Activated naive CD4-positive, alpha-beta T cell treated with anti-CD3 and anti-CD28 coated beads for 36 hours (primary cell): ENCODE measurements at regions not wholly inside any gene's neighbourhood (a gene's known extent, or its start where the extent isn't known, plus 50 kb on each side); places are given as distances from the start of the nearest gene placed in this dataset.

Experiments used
- CTCF ChIA-PET: fragments of 350-600 bp; sonication (Branson Sonifier 250); formaldehyde crosslinking; loops from one replicate; lab custom pipeline; 2021; ENCODE audit warnings: antibody characterized with exemption; lab: Charles Lee
- DNase-seq: peaks from one replicate; pipeline ENCODE4 v3.0.0-alpha.2; 2020
- H3K27ac Mint-ChIP-seq: one replicate; pipeline ENCODE4 v1.8.0; 2021; ENCODE audit warnings: mild to moderate bottlenecking, mixed read lengths
- H3K27me3 Mint-ChIP-seq: one replicate; pipeline ENCODE4 v1.8.0; 2021; ENCODE audit warnings: low read depth, mixed read lengths
- H3K36me3 Mint-ChIP-seq: one replicate; pipeline ENCODE4 v1.8.0; 2021; ENCODE audit warnings: low read depth, mixed read lengths
- H3K4me1 Mint-ChIP-seq: one replicate; pipeline ENCODE4 v1.8.0; 2021; ENCODE audit warnings: low read depth, mixed read lengths
- H3K4me3 Mint-ChIP-seq: one replicate; pipeline ENCODE4 v1.8.0; 2021; ENCODE audit warnings: mild to moderate bottlenecking, moderate library complexity, mixed read lengths
- H3K9me3 Mint-ChIP-seq: one replicate; pipeline ENCODE4 v1.8.0; 2021; ENCODE audit warnings: mixed read lengths
- intact Hi-C: fragments of 100-400 bp; cut with micrococcal nuclease; formaldehyde crosslinking; loops from one replicate; pipeline ENCODE4 v1.15.1; 2023

DNA sequence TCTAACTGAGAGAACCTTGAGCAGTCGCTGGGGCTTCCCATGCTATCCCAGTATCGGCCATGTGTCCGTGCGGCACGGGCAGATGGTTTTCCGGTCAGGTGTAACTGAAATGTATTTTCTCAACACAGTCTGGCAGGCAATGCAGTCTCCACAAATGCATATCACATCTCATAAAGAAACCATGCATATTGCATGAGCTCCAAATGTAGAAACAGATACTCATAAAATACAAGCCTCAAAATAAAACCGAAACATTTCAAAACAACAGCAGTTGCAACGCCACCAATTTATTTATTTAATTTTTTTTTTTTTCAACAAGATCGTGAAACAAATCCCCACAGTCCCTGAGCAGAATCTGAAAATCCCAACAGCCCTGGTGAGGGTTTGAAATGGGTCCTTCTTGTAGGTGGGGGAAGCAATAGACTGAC lies 299.4 kb downstream of the LPIN1 start:
- intact Hi-C loops = loop anchor here (2.0 kb wide), 2 partner anchors 67 to 183 kb away; no protein-coding TSS in a partner anchor
- Mint-ChIP-seq H3K36me3 (no peaks in the 10 kb centered on the region), H3K4me3 (no peak overlapping the region), H3K4me1 (peaks cover 60% of the 10 kb centered on the region), H3K27me3 (no peaks in the 10 kb centered on the region), H3K27ac (no peak overlapping the region), H3K9me3 (peaks cover 2% of the 10 kb centered on the region)
- CTCF ChIA-PET = no interaction called here
- no peak for DNase-seq

DNA sequence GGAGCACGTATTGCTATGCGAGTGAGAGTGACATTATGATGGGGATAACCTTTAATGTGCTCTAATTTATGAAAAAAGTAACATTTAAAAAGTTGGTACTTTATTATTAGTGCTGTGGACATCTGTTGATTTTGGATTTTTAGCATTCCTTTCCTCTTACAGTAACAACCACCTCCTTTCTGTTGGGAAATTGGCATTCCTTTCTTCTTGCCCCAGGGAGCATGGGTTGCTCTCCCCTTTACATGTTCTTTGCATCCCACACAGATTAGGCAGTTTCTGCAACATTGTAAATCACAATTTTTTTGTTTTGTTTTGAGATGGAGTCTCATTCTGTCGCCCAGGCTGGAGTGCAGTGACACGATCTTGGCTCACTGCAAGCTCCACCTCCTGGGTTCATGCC lies 300.2 kb downstream of the LPIN1 start:
- DNase-seq = no peak
- H3K4me1 Mint-ChIP-seq = peaks cover 60% of the 10 kb centered on the region
- H3K36me3 Mint-ChIP-seq = no peaks in the 10 kb centered on the region
- no peaks in the 10 kb centered on the region for H3K9me3 Mint-ChIP-seq
- intact Hi-C loops = loop anchor here (2.0 kb wide), 1 partner anchor 66 kb away; no protein-coding TSS in a partner anchor
- no peak overlapping the region for H3K27ac Mint-ChIP-seq
- H3K4me3 Mint-ChIP-seq = no peak overlapping the region
- CTCF ChIA-PET = no interaction called here
- H3K27me3 Mint-ChIP-seq = no peaks in the 10 kb centered on the region

- CTCF ChIA-PET = interaction anchor here (0.9 kb wide), 1 partner anchor 184 kb away, joined by 3 read pairs; no protein-coding TSS in a partner anchor
- Mint-ChIP-seq H3K4me1 (peaks cover 53% of the 10 kb centered on the region), H3K27me3 (no peaks in the 10 kb centered on the region)
Observed at GRCh38 chr2:12047761-12048160, 301.3 kb downstream of the LPIN1 start.

GRCh38 chr2:12048550-12048949 lies 302.1 kb downstream of the LPIN1 start:
- no peaks in the 10 kb centered on the region for H3K36me3 Mint-ChIP-seq
- DNase-seq = peak; percentile 14
- H3K27me3 Mint-ChIP-seq = no peaks in the 10 kb centered on the region
- no peak overlapping the region for H3K4me3 Mint-ChIP-seq
- CTCF ChIA-PET = interaction anchor here (0.9 kb wide), 1 partner anchor 184 kb away, joined by 3 read pairs; no protein-coding TSS in a partner anchor
- H3K27ac Mint-ChIP-seq = no peak overlapping the region
- intact Hi-C loops = no loop called here
- H3K4me1 Mint-ChIP-seq = peaks cover 47% of the 10 kb centered on the region
- no peaks in the 10 kb centered on the region for H3K9me3 Mint-ChIP-seq

More at GRCh38 chr2:12047761-12048160, 301.3 kb downstream of the LPIN1 start:
- intact Hi-C loops = loop anchor here (2.0 kb wide), 1 partner anchor 65 kb away; no protein-coding TSS in a partner anchor
- no peak overlapping the region for H3K27ac Mint-ChIP-seq
- no peaks in the 10 kb centered on the region for H3K36me3 Mint-ChIP-seq
- H3K4me3 Mint-ChIP-seq = no peak overlapping the region
- DNase-seq = no peak
- H3K9me3 Mint-ChIP-seq = no peaks in the 10 kb centered on the region

GRCh38 chr2:12050396-12050795 lies 304.0 kb downstream of the LPIN1 start:
- Mint-ChIP-seq H3K27me3 (no peaks in the 10 kb centered on the region), H3K36me3 (no peaks in the 10 kb centered on the region), H3K9me3 (peaks cover 7% of the 10 kb centered on the region), H3K4me3 (no peak overlapping the region), H3K4me1 (peaks cover 28% of the 10 kb centered on the region), H3K27ac (no peak overlapping the region)
- intact Hi-C loops = no loop called here
- peak; percentile 38 for DNase-seq
- CTCF ChIA-PET = no interaction called here

DNA sequence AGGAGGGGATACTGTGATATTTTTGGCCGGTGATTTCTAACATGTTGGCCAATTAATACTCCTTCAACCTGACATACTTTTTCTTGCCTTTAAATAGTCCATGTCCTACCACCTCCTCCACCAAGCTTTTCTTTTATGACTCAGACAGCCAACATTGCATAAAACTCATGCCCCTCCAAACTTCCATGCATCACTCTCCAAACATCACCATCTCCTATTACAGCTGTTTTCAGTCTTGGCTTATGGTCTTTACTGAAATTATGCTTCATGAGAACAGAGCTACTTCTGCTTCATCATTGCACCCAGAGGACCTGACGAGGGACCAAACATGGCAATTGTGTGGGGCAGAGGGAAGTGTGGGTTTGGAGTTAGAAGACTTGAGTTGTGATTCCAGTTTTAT lies 305.4 kb downstream of the LPIN1 start:
- no peak for DNase-seq
- no peaks in the 10 kb centered on the region for H3K27me3 Mint-ChIP-seq
- H3K27ac Mint-ChIP-seq = no peak overlapping the region
- no peak overlapping the region for H3K4me3 Mint-ChIP-seq
- peaks cover 7% of the 10 kb centered on the region for H3K9me3 Mint-ChIP-seq
- peaks cover 18% of the 10 kb centered on the region for H3K4me1 Mint-ChIP-seq
- CTCF ChIA-PET = no interaction called here
- intact Hi-C loops = no loop called here
- H3K36me3 Mint-ChIP-seq = no peaks in the 10 kb centered on the region

- Mint-ChIP-seq H3K4me1 (peaks cover 19% of the 10 kb centered on the region), H3K9me3 (peaks cover 7% of the 10 kb centered on the region), H3K27me3 (no peaks in the 10 kb centered on the region), H3K27ac (no peak overlapping the region), H3K4me3 (no peak overlapping the region), H3K36me3 (no peaks in the 10 kb centered on the region)
- intact Hi-C loops = no loop called here
- DNase-seq = no peak
- CTCF ChIA-PET = no interaction called here
Observed at GRCh38 chr2:12052796-12053195, 306.4 kb downstream of the LPIN1 start.

DNA sequence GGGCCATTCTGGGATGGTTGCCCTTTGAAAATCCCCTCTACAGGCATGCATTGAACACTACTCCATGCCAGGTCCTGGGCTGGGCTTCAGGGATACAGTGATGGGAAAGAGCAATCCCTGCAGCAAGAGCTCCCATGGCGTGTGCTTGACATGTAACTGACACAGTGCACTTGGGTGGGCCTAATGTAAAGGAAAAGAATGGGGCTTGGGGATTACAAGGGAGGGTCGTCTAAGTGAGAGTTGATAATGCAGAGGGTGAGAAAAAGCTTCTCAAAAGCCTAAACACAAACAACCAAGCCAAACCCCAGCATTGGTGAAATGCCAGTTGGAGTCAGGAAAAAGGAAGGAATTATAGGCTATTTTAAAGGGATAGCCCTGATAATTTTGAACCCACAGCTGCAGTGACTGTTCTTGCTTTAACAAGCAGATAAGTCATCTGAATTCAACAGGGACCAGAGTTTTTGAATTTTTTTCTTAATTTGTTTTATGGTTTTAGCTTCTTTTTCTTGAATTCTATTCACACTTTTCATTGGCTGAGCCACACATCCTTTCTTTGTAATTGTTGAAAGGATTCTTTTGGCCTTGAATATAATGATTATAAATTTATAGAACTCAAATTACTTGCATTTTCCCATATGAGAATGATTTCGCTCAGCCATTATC lies 308.7 kb downstream of the LPIN1 start:
- Mint-ChIP-seq H3K36me3 (no peaks in the 10 kb centered on the region), H3K4me3 (no peak overlapping the region), H3K27me3 (no peaks in the 10 kb centered on the region), H3K27ac (no peak overlapping the region), H3K4me1 (peaks cover 17% of the 10 kb centered on the region), H3K9me3 (peaks cover 7% of the 10 kb centered on the region)
- intact Hi-C loops = no loop called here
- DNase-seq = no peak
- CTCF ChIA-PET = no interaction called here

GRCh38 chr2:12057436-12058166 lies 311.2 kb downstream of the LPIN1 start:
- DNase-seq = peak; percentile 22
- Mint-ChIP-seq H3K9me3 (peaks cover 7% of the 10 kb centered on the region), H3K27ac (no peak overlapping the region), H3K4me3 (no peak overlapping the region), H3K27me3 (no peaks in the 10 kb centered on the region), H3K4me1 (peaks cover 12% of the 10 kb centered on the region), H3K36me3 (no peaks in the 10 kb centered on the region)
- intact Hi-C loops = no loop called here
- CTCF ChIA-PET = interaction anchor here (0.6 kb wide), 1 partner anchor 20 kb away, joined by 3 read pairs; no protein-coding TSS in a partner anchor

DNA sequence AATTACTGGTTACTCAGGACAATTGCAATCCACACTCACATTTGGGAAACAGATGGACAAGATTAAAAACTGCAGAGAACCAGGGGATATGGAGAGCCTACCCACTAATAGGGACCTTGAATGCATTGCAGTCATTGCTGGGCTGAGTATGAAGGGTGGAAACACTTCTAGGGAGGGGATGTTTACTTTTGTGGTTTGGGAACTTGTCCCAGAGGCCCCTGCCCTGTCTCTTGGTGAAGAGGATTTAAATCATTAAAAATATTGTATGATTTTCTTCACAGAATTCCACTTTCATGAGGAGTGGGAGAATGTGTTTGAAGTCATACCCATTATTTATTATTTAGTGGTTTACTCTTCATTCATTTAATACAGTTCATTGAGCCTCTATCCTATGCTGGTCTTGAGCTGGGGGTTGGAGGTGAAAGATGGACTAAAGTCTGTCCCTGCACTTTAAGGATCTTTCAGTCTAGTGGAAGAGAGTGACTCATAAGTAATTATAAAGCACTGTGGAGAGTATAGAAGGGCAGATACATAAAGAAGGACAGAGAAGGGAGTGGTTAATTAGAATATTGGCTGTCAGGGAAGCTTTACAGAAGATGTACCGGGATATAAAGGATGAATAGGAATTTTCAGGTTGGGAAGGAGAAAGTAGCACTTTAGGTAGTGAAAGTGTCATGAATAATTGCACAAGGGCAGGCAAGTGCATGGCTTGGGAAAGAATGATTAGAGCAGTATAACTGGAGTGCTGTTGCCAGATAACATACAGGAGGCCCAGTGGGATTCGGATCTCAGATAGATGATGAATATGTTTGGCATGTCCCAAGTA lies 313.4 kb downstream of the LPIN1 start:
- CTCF ChIA-PET = no interaction called here
- Mint-ChIP-seq H3K4me1 (peaks cover 12% of the 10 kb centered on the region), H3K4me3 (no peak overlapping the region), H3K27ac (no peak overlapping the region), H3K27me3 (no peaks in the 10 kb centered on the region), H3K36me3 (no peaks in the 10 kb centered on the region), H3K9me3 (no peaks in the 10 kb centered on the region)
- no peak for DNase-seq
- intact Hi-C loops = no loop called here

DNA sequence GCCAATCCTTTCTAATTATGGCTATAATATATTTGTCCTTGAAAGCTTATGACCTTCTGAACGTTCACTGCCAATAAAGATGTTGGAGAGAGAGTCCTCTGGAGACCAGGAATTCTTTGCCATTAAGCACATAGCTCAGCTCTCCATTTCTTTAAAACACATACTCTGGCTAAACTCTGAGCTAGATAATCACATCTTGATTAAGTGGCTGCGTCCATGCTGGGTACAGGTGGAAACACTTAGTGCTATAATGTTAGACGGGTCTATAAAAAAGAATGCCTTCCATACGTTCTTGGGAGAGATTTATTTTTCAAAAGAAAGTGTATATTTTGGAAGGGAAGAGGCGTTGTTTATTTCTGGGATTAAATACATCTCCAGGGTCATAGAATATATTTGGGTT lies 314.5 kb downstream of the LPIN1 start:
- intact Hi-C loops = no loop called here
- H3K4me1 Mint-ChIP-seq = peaks cover 12% of the 10 kb centered on the region
- no peak for DNase-seq
- CTCF ChIA-PET = no interaction called here
- no peaks in the 10 kb centered on the region for H3K27me3 Mint-ChIP-seq
- H3K36me3 Mint-ChIP-seq = no peaks in the 10 kb centered on the region
- no peak overlapping the region for H3K27ac Mint-ChIP-seq
- H3K9me3 Mint-ChIP-seq = no peaks in the 10 kb centered on the region
- no peak overlapping the region for H3K4me3 Mint-ChIP-seq
